ENCODE measurements at regions not wholly inside any gene's neighbourhood (a gene's known extent, or its start where the extent isn't known, plus 50 kb on each side); places are given as distances from the start of the nearest gene placed in this dataset.

DNA sequence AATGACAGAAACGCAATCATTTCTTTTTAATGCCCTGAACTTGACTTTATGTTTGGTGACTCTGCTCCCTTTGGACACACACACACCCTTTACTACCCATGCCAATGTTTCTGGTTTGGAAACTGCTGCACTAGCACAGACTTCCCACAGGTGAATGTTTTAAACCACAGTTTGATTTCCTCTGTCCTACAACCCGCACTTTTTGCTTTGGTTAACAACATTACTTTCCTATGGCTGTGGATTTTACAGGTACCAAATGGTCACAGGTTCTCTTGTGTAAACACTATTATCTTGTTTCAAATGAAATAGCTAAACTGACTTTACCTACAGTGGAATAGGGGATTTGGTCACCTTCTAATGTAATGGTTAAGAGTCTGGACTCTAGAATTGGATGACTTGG, 51.5 kb upstream of the ZNF644 start:
- H2AFZ ChIP-seq (ENCODE audit: low read length): peak overlapping the region; percentile 45; the same call in 1 of the 2 replicates
- no peak overlapping the region for H3K4me3 ChIP-seq (ENCODE audit: extremely low read depth in 1 of 4, insufficient read depth in 2 of 4, low read depth in 3 of 4, low read length in 4 of 4)
- H2BK15ac ChIP-seq (ENCODE audit: low read length): no peak overlapping the region
- no peak overlapping the region for H2BK12ac ChIP-seq (ENCODE audit: low read depth, low read length)
- H3K14ac ChIP-seq (ENCODE audit: insufficient read length): no peak overlapping the region
- H3K23me2 ChIP-seq (ENCODE audit: low read depth, low read length): no peaks in the 10 kb centered on the region; the same call in 1 of the 2 replicates
- H3K56ac ChIP-seq (replicated peaks; ENCODE audit: insufficient read length, low read depth, low read length): no peak overlapping the region
- H3K79me2 ChIP-seq (ENCODE audit: control insufficient read depth in 1 of 2, insufficient read depth in 2 of 2, low read length in 2 of 2): no peaks in the 10 kb centered on the region
- H3K4ac ChIP-seq (replicated peaks; ENCODE audit: insufficient read length, low read depth, low read length): no peak overlapping the region
- H3K27me3 ChIP-seq (replicated peaks in 1 of 4; ENCODE audit: control insufficient read depth in 3 of 4, extremely low read depth in 1 of 4, insufficient read depth in 3 of 4, low read length in 3 of 4): no peaks in the 10 kb centered on the region
- no peak overlapping the region for H2BK5ac ChIP-seq (ENCODE audit: low read depth, low read length)
- no peaks in the 10 kb centered on the region for H4K20me1 ChIP-seq (replicated peaks in 1 of 2; ENCODE audit: control insufficient read depth in 1 of 2, insufficient read depth in 2 of 2, low read length in 2 of 2)
- H4K91ac ChIP-seq (replicated peaks; ENCODE audit: insufficient read length, low read length): no peak overlapping the region
- no peak overlapping the region for H3K23ac ChIP-seq (ENCODE audit: insufficient read length)
- FAIRE-seq (peak; percentile 52), DNase-seq (ENCODE audit: low read depth in 1 of 2, low spot score in 2 of 2) (no peak)
- H4K8ac ChIP-seq (ENCODE audit: extremely low read depth, insufficient read depth, low read length): no peak overlapping the region
- H3K9me3 ChIP-seq (ENCODE audit: insufficient read depth in 2 of 2, low read depth in 1 of 2, low read length in 1 of 2): no peaks in the 10 kb centered on the region
- CTCF ChIA-PET (ENCODE audit: partially characterized antibody): interaction anchor here (0.6 to 1.2 kb wide), 2 partner anchors 58 to 344 kb away, joined by 3 read pairs; no protein-coding TSS in a partner anchor
- H3K9ac ChIP-seq (replicated peaks in 1 of 4; ENCODE audit: extremely low read depth in 1 of 4, low read depth in 3 of 4, low read length in 3 of 4): no peak overlapping the region
- H3K18ac ChIP-seq (ENCODE audit: extremely low read depth, low read length): no peak overlapping the region
- H3K4me1 ChIP-seq (replicated peaks in 1 of 4; ENCODE audit: control insufficient read depth in 3 of 4, insufficient read depth in 4 of 4, low read length in 3 of 4): peaks cover 0 to 5% (median under 1%) of the 10 kb centered on the region in 4 experiments; a peak in 2 of 7 replicates
- no peak overlapping the region for H4K5ac ChIP-seq (ENCODE audit: insufficient read length, low read depth, low read length)
- H3K36me3 ChIP-seq (ENCODE audit: control insufficient read depth in 2 of 4, insufficient read depth in 4 of 4, low read length in 3 of 4): no peaks in the 10 kb centered on the region
- no peak overlapping the region for H2BK120ac ChIP-seq (replicated peaks; ENCODE audit: low read depth, low read length)
- TF ChIP-seq RBBP5 (IDR thresholded peaks at IDR 0.05; ENCODE audit: borderline replicate concordance, low read depth, low read length) (no peak), FOSL1 (IDR thresholded peaks at IDR 0.05; ENCODE audit: insufficient read depth, low read depth, low read length) (no peak), RXRA (IDR thresholded peaks at IDR 0.05; ENCODE audit: insufficient read depth, low read depth, low read length) (no peak), SUZ12 (IDR thresholded peaks at IDR 0.05; ENCODE audit: low read length) (no peak), POU5F1 (IDR thresholded peaks at IDR 0.05; ENCODE audit: low read depth, low read length) (no peak), CTBP2 (IDR thresholded peaks at IDR 0.05; ENCODE audit: borderline replicate concordance, insufficient read depth, insufficient read length, low read length) (no peak), CREB1 (IDR thresholded peaks at IDR 0.05) (no peak), SP2 (IDR thresholded peaks at IDR 0.05; ENCODE audit: low read length) (no peak), KDM5A (IDR thresholded peaks at IDR 0.05; ENCODE audit: low read length) (no peak)
- H3K4me2 ChIP-seq (ENCODE audit: insufficient read depth in 1 of 2, low read depth in 2 of 2, low read length in 2 of 2): no peak overlapping the region
- no peak overlapping the region for H2BK20ac ChIP-seq (ENCODE audit: low read length)
- H2AK5ac ChIP-seq (ENCODE audit: low read depth, low read length): no peak overlapping the region
- POLR2A ChIA-PET (ENCODE audit: partially characterized antibody): no interaction called here
- no peaks in the 10 kb centered on the region for H3K79me1 ChIP-seq (ENCODE audit: low read depth, low read length)
- no peak overlapping the region for H3K27ac ChIP-seq (ENCODE audit: low read depth, low read length)
- WGBS, 2 experiments (ENCODE audit: extremely low coverage in 1 of 2, insufficient coverage in 1 of 2, insufficient read length in 1 of 2, insufficient replicate concordance in 2 of 2, low coverage in 1 of 2, low lambda C conversion rate in 2 of 2, missing lambda C conversion rate in 1 of 2): 46% methylated on average over 2 of the region's 2 CpGs; no CpG with 5 or more reads in 1 of the 2 experiments

Measured in H1 (cell line).